ENCODE measurements at regions not wholly inside any gene's neighbourhood (a gene's known extent, or its start where the extent isn't known, plus 50 kb on each side); places are given as distances from the start of the nearest gene placed in this dataset.

- no peak overlapping the region for H3K27ac ChIP-seq
- H3K9ac ChIP-seq: no peak overlapping the region
- DNase-seq (ENCODE audit: low spot score): no peak
- H3F3A ChIP-seq (ENCODE audit: low read depth): no peaks in the 10 kb centered on the region
- H3K27me3 ChIP-seq: no peaks in the 10 kb centered on the region
- TF ChIP-seq EZH2 (IDR thresholded peaks at IDR 0.05) (no peak), EZH2phosphoT487 (IDR thresholded peaks at IDR 0.05) (no peak)
- no peak overlapping the region for H3K4me3 ChIP-seq
- H3K9me3 ChIP-seq (ENCODE audit: low read depth): peaks cover 4% of the 10 kb centered on the region
- H3K79me2 ChIP-seq (ENCODE audit: low read depth): no peaks in the 10 kb centered on the region
- Mint-ChIP-seq H3K4me3 (no peak overlapping the region), H3K9me3 (peaks cover 11% of the 10 kb centered on the region), H3K27me3 (ENCODE audit: insufficient read depth, low read depth) (peaks cover 2% of the 10 kb centered on the region), H3K4me1 (no peaks in the 10 kb centered on the region), H3K27ac (no peak overlapping the region), H3K36me3 (no peaks in the 10 kb centered on the region)
- H3K4me2 ChIP-seq: no peak overlapping the region
- no peaks in the 10 kb centered on the region for H3K4me1 ChIP-seq
- no peaks in the 10 kb centered on the region for H4K20me1 ChIP-seq (ENCODE audit: low read depth)
- no peak overlapping the region for H2AFZ ChIP-seq (replicated peaks)
- no peaks in the 10 kb centered on the region for H3K36me3 ChIP-seq
Observed at GRCh38 chr9:29769019-29769418, 2195.7 kb upstream of the C9orf72 start.

GRCh38 chr9:29773676-29774075 lies 2200.4 kb upstream of the C9orf72 start:
- TF ChIP-seq EZH2phosphoT487 (IDR thresholded peaks at IDR 0.05) (no peak), CTCF (IDR thresholded peaks at IDR 0.05) (no peak), EZH2 (IDR thresholded peaks at IDR 0.05) (no peak)
- Histone ChIP-seq H3F3A (ENCODE audit: low read depth) (no peaks in the 10 kb centered on the region), H3K36me3 (no peaks in the 10 kb centered on the region), H3K4me1 (no peaks in the 10 kb centered on the region), H4K20me1 (ENCODE audit: low read depth) (no peaks in the 10 kb centered on the region), H3K79me2 (ENCODE audit: low read depth) (no peaks in the 10 kb centered on the region), H3K4me2 (no peak overlapping the region), H3K27me3 (no peaks in the 10 kb centered on the region), H3K4me3 (no peak overlapping the region), H3K27ac (no peak overlapping the region), H2AFZ (replicated peaks) (no peak overlapping the region), H3K9ac (no peak overlapping the region), H3K9me3 (ENCODE audit: low read depth) (no peaks in the 10 kb centered on the region)
- no peaks in the 10 kb centered on the region for H3K36me3 Mint-ChIP-seq
- H3K4me3 Mint-ChIP-seq: no peak overlapping the region
- no peak for DNase-seq (ENCODE audit: low spot score)
- H3K27ac Mint-ChIP-seq: no peak overlapping the region
- no peaks in the 10 kb centered on the region for H3K27me3 Mint-ChIP-seq (ENCODE audit: insufficient read depth, low read depth)
- peaks cover 3% of the 10 kb centered on the region for H3K4me1 Mint-ChIP-seq
- H3K9me3 Mint-ChIP-seq: peaks cover 3% of the 10 kb centered on the region

- H4K20me1 ChIP-seq (ENCODE audit: low read depth): no peaks in the 10 kb centered on the region
- H3K36me3 ChIP-seq: no peaks in the 10 kb centered on the region
- Mint-ChIP-seq H3K4me3 (no peak overlapping the region), H3K9me3 (peaks cover 3% of the 10 kb centered on the region), H3K27ac (no peak overlapping the region), H3K36me3 (no peaks in the 10 kb centered on the region), H3K4me1 (peaks cover 5% of the 10 kb centered on the region), H3K27me3 (ENCODE audit: insufficient read depth, low read depth) (no peaks in the 10 kb centered on the region)
- no peak overlapping the region for H3K9ac ChIP-seq
- no peaks in the 10 kb centered on the region for H3K4me1 ChIP-seq
- DNase-seq (ENCODE audit: low spot score): no peak
- no peak overlapping the region for H3K4me3 ChIP-seq
- TF ChIP-seq CTCF (IDR thresholded peaks at IDR 0.05) (no peak), EZH2phosphoT487 (IDR thresholded peaks at IDR 0.05) (no peak), EZH2 (IDR thresholded peaks at IDR 0.05) (no peak)
- H3K79me2 ChIP-seq (ENCODE audit: low read depth): no peaks in the 10 kb centered on the region
- H2AFZ ChIP-seq (replicated peaks): no peak overlapping the region
- H3F3A ChIP-seq (ENCODE audit: low read depth): no peaks in the 10 kb centered on the region
- no peak overlapping the region for H3K4me2 ChIP-seq
- H3K9me3 ChIP-seq (ENCODE audit: low read depth): no peaks in the 10 kb centered on the region
- H3K27ac ChIP-seq: no peak overlapping the region
- H3K27me3 ChIP-seq: no peaks in the 10 kb centered on the region
Observed at GRCh38 chr9:29775491-29775890, 2202.2 kb upstream of the C9orf72 start.

GRCh38 chr9:29778281-29778849 lies 2205.1 kb upstream of the C9orf72 start:
- Mint-ChIP-seq H3K36me3 (no peaks in the 10 kb centered on the region), H3K4me1 (peaks cover 5% of the 10 kb centered on the region), H3K9me3 (peaks cover 3% of the 10 kb centered on the region), H3K4me3 (no peak overlapping the region), H3K27me3 (ENCODE audit: insufficient read depth, low read depth) (no peaks in the 10 kb centered on the region), H3K27ac (no peak overlapping the region)
- no peaks in the 10 kb centered on the region for H3K27me3 ChIP-seq
- H4K20me1 ChIP-seq (ENCODE audit: low read depth): no peaks in the 10 kb centered on the region
- no peaks in the 10 kb centered on the region for H3K79me2 ChIP-seq (ENCODE audit: low read depth)
- no peaks in the 10 kb centered on the region for H3K4me1 ChIP-seq
- no peaks in the 10 kb centered on the region for H3F3A ChIP-seq (ENCODE audit: low read depth)
- no peaks in the 10 kb centered on the region for H3K9me3 ChIP-seq (ENCODE audit: low read depth)
- no peak for DNase-seq (ENCODE audit: low spot score)
- H3K4me2 ChIP-seq: no peak overlapping the region
- H3K4me3 ChIP-seq: no peak overlapping the region
- H3K9ac ChIP-seq: no peak overlapping the region
- H2AFZ ChIP-seq (replicated peaks): no peak overlapping the region
- no peak for TF ChIP-seq CTCF (IDR thresholded peaks at IDR 0.05)
- no peak for TF ChIP-seq EZH2 (IDR thresholded peaks at IDR 0.05)
- TF ChIP-seq EZH2phosphoT487 (IDR thresholded peaks at IDR 0.05): no peak
- H3K27ac ChIP-seq: no peak overlapping the region
- no peaks in the 10 kb centered on the region for H3K36me3 ChIP-seq

Data from neural progenitor cell (in vitro differentiated cells).